Keratinocyte (primary cell): ENCODE measurements at regions not wholly inside any gene's neighbourhood (a gene's known extent, or its start where the extent isn't known, plus 50 kb on each side); places are given as distances from the start of the nearest gene placed in this dataset.

Source experiments
- DNase-seq: peaks from one replicate; pipeline ENCODE4 v3.0.0-alpha.2; 2011; ENCODE audit warnings: low read depth, missing footprints, low spot score
- FAIRE-seq: peaks from 2 replicates; lab custom pipeline; 2011; peaks lifted over from hg19 to GRCh38; lab: Jason Lieb, UNC
- H2AFZ ChIP-seq: 2 replicates; pipeline ENCODE4 v1.6.0; 2012; ENCODE audit warnings: low read length, control low read depth, inconsistent platforms; ENCODE audit not compliant: control insufficient read depth
- H3K27ac ChIP-seq: 2 replicates; pipeline ENCODE4 v1.5.1; 2011; ENCODE audit warnings: low read length; ENCODE audit not compliant: control insufficient read depth, insufficient read depth
- H3K27me3 ChIP-seq: 3 replicates; pipeline ENCODE4 v1.6.0; 2011; ENCODE audit warnings: low read length; ENCODE audit not compliant: control insufficient read depth, insufficient read depth; ENCODE audit errors: extremely low read depth
- H3K36me3 ChIP-seq, 2 experiments: 2 replicates in 1 of 2; 3 replicates in 1 of 2; pipeline ENCODE4 v1.5.1; 2011; ENCODE audit warnings: low read length in 2 of 2, mild to moderate bottlenecking in 1 of 2; ENCODE audit not compliant: control insufficient read depth in 2 of 2, insufficient read depth in 2 of 2; ENCODE audit errors: extremely low read depth in 1 of 2
- H3K4me1 ChIP-seq: 3 replicates; pipeline ENCODE4 v1.5.1; 2011; ENCODE audit warnings: low read length; ENCODE audit not compliant: control insufficient read depth, insufficient read depth; ENCODE audit errors: extremely low read depth
- H3K4me2 ChIP-seq: 3 replicates; pipeline ENCODE4 v1.6.0; 2011; ENCODE audit warnings: low read depth, low read length; ENCODE audit not compliant: control insufficient read depth, insufficient read depth; ENCODE audit errors: extremely low read depth
- H3K4me3 ChIP-seq, 3 experiments: fragments of 200-600 bp in 1 of 3; sonication (generic) in 1 of 3; 2 replicates in 2 of 3; 3 replicates in 1 of 3; pipeline ENCODE4 v1.5.1; 2011 to 2016; ENCODE audit warnings: low read length in 3 of 3, mild to moderate bottlenecking in 3 of 3, control low read depth in 2 of 3, inconsistent platforms in 1 of 3, low read depth in 1 of 3, mixed read lengths in 1 of 3, mixed run types in 1 of 3, moderate library complexity in 1 of 3; ENCODE audit not compliant: control insufficient read depth in 2 of 3, insufficient read depth in 2 of 3; ENCODE audit errors: extremely low read depth in 1 of 3
- H3K79me2 ChIP-seq: 2 replicates; pipeline ENCODE4 v1.6.0; 2012; ENCODE audit warnings: low read length; ENCODE audit not compliant: control insufficient read depth, insufficient read depth
- H3K9ac ChIP-seq: 3 replicates; pipeline ENCODE4 v1.6.0; 2011; ENCODE audit warnings: low read length; ENCODE audit not compliant: control insufficient read depth, insufficient read depth; ENCODE audit errors: extremely low read depth
- H3K9me1 ChIP-seq: 3 replicates; pipeline ENCODE4 v1.6.0; 2011; ENCODE audit warnings: low read length; ENCODE audit not compliant: control insufficient read depth, insufficient read depth; ENCODE audit errors: extremely low read depth
- H3K9me3 ChIP-seq: 2 replicates; pipeline ENCODE4 v1.5.1; 2012; ENCODE audit warnings: low read depth, low read length; ENCODE audit not compliant: control insufficient read depth
- H4K20me1 ChIP-seq: 3 replicates; pipeline ENCODE4 v1.6.0; 2011; ENCODE audit warnings: low read length; ENCODE audit not compliant: control insufficient read depth, insufficient read depth; ENCODE audit errors: extremely low read depth
- EZH2 ChIP-seq: IDR thresholded peaks from one replicate; pipeline ENCODE4 v1.6.1; 2012; ENCODE audit warnings: inconsistent platforms, mild to moderate bottlenecking, low read length, moderate library complexity
- dilution Hi-C: fragments of 300-500 bp; cut with MboI; formaldehyde crosslinking; loops from one replicate; pipeline ENCODE4 v1.7.0; 2020; ENCODE audit warnings: low sequenced_read_pairs; ENCODE audit not compliant: extremely low pct_ligation_motif_present
- TF ChIP-seq, protein P1 (sequence below), 3 experiments: IDR thresholded peaks in 1 of 3; conservative IDR thresholded peaks in 1 of 3; optimal IDR thresholded peaks in 1 of 3; 2 replicates in 2 of 3; 3 replicates in 1 of 3; pipeline versions ENCODE3 to v1.5.1; 2011; ENCODE audit warnings: low read length in 3 of 3, mild to moderate bottlenecking in 3 of 3, moderate library complexity in 2 of 3, control low read depth in 1 of 3, inconsistent platforms in 1 of 3; ENCODE audit not compliant: insufficient read depth in 2 of 3; ENCODE audit errors: extremely low read depth in 1 of 3

DNA sequence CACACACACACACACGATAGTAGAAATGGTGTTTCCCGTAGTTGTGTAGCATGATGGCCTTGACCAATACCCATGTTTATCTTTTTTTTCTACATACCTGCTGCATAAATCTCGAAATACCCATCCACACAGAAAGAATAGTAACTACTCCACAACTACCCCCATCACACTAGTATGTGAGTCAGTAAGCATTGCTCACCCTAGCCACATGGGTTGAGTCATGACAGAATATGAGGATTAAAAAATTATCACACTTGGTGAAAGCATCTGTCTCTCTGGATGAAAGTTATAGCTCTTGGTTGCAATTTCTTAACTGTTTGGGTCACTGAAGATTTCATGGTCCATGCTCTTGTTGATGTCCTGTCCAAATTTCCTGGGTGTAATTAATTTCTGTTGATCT lies 103.4 kb upstream of the MDFIC start:
- Histone ChIP-seq H3K4me1 (peaks cover 27% of the 10 kb centered on the region), H3K27me3 (no peaks in the 10 kb centered on the region), H3K27ac (peak overlapping the region; percentile 83), H3K9me3 (no peaks in the 10 kb centered on the region), H3K9me1 (no peaks in the 10 kb centered on the region), H2AFZ (no peak overlapping the region), H3K9ac (no peak overlapping the region), H4K20me1 (no peaks in the 10 kb centered on the region), H3K4me2 (peak overlapping the region; percentile 60), H3K36me3 (no peaks in the 10 kb centered on the region), H3K79me2 (no peaks in the 10 kb centered on the region), H3K4me3 (peak overlapping the region in 1 of 3 experiments; percentile 38)
- TF ChIP-seq, protein P1, sequence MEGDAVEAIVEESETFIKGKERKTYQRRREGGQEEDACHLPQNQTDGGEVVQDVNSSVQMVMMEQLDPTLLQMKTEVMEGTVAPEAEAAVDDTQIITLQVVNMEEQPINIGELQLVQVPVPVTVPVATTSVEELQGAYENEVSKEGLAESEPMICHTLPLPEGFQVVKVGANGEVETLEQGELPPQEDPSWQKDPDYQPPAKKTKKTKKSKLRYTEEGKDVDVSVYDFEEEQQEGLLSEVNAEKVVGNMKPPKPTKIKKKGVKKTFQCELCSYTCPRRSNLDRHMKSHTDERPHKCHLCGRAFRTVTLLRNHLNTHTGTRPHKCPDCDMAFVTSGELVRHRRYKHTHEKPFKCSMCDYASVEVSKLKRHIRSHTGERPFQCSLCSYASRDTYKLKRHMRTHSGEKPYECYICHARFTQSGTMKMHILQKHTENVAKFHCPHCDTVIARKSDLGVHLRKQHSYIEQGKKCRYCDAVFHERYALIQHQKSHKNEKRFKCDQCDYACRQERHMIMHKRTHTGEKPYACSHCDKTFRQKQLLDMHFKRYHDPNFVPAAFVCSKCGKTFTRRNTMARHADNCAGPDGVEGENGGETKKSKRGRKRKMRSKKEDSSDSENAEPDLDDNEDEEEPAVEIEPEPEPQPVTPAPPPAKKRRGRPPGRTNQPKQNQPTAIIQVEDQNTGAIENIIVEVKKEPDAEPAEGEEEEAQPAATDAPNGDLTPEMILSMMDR (optimal IDR thresholded peaks at IDR 0.05 in 1 of 3, IDR thresholded peaks at IDR 0.05 in 1 of 3, conservative IDR thresholded peaks at IDR 0.05 in 1 of 3; ENCODE audit: extremely low read depth in 1 of 3, insufficient read depth in 2 of 3, low read length in 3 of 3), result no peak
- TF ChIP-seq EZH2, result no peak
- DNase-seq (peak; percentile 61), FAIRE-seq (peak; percentile 94)
- dilution Hi-C loops, result no loop called here

DNA sequence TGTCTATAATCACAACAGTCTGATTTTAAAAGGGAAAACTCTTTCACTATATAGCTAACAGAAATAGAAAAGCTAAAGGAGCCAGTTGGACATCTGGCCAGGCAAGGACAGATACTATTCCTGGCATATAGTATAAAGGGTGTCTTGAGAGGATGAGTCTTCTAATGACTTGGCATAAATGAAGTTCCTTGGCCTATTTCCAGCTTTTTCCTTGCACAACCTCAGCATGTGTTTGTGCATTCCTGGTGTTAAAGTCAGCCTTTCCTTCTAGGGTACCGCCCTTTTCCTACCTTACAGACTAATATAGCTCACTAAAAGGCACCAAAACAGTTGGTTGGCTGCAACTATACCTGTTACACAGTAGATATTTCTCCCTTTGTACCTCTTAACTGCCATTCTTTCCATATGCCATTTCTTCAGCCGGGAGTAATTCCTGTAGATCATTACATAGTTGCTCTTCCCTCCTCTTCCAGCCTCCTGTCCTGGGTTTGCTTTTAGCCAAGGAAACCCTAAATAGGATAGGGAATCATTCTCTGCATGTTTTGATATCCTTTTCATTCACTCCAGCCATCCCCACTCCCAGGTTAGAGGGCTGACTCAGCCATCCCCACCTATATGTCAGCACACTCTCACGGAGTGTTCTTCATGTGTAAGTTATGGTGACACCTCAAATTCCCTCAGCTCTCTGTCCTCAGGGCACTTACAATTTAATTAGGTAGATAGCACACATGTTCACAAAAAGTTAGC lies 102.1 kb upstream of the MDFIC start:
- Histone ChIP-seq H3K79me2 (no peaks in the 10 kb centered on the region), H3K9me1 (no peaks in the 10 kb centered on the region), H3K4me2 (peak overlapping the region; percentile 52), H3K4me1 (peaks cover 27% of the 10 kb centered on the region), H3K4me3 (no peak overlapping the region), H3K36me3 (no peaks in the 10 kb centered on the region), H4K20me1 (no peaks in the 10 kb centered on the region), H3K9me3 (no peaks in the 10 kb centered on the region), H3K27ac (peak overlapping the region; percentile 83), H3K9ac (peak overlapping the region; percentile 40), H2AFZ (peak overlapping the region; percentile 73), H3K27me3 (no peaks in the 10 kb centered on the region)
- peak; percentile 99 for DNase-seq
- TF ChIP-seq, protein P1 (optimal IDR thresholded peaks at IDR 0.05 in 1 of 3, IDR thresholded peaks at IDR 0.05 in 1 of 3, conservative IDR thresholded peaks at IDR 0.05 in 1 of 3; ENCODE audit: extremely low read depth in 1 of 3, insufficient read depth in 2 of 3, low read length in 3 of 3), result no peak
- TF ChIP-seq EZH2, result no peak
- dilution Hi-C loops, result no loop called here
- FAIRE-seq, result peak; percentile 94
